ENCODE measurements at regions not wholly inside any gene's neighbourhood (a gene's known extent, or its start where the extent isn't known, plus 50 kb on each side); places are given as distances from the start of the nearest gene placed in this dataset.
"Not testable (repeated sequence)": the region's sequence is repeated elsewhere in the genome, so short reads cannot be mapped to it uniquely, and the experiment has no call there.

DNA sequence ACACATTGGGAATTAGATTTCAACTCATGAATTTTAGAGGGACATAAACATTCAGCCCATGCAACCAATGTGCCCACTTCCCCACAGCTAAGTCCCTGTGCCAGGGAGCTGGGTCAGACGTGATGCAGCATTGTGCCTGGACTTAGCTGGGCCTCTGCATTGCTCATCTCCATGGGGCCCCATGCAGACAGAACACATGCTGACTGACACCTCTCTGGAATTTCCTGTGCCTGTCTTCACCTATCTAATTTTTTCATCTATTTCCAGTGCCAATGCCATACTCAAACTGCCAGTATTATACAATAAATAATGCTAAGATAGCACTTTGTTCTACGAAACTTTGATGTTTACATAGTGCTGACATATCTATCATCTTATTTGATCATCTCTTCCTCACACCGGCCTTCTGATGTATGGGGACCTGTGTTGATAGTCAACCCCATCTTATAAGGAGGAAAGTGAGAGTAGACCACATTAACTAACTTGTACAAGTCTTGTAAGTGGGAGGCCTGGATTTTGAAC lies 92.2 kb downstream of the CDC42EP3 start:
- H3K27ac ChIP-seq = no peak overlapping the region
- no peaks in the 10 kb centered on the region for H3K4me1 ChIP-seq (replicated peaks in 1 of 2)
- H3K36me3 ChIP-seq (replicated peaks in 1 of 2) = no peaks in the 10 kb centered on the region
- no peak for DNase-seq
- WGBS, 4 donors = 79 to 90% (median 85%) methylated on average over 3 of the region's 3 CpGs
- TF ChIP-seq POLR2A (IDR thresholded peaks at IDR 0.05) = no peak
- TF ChIP-seq, protein P1, sequence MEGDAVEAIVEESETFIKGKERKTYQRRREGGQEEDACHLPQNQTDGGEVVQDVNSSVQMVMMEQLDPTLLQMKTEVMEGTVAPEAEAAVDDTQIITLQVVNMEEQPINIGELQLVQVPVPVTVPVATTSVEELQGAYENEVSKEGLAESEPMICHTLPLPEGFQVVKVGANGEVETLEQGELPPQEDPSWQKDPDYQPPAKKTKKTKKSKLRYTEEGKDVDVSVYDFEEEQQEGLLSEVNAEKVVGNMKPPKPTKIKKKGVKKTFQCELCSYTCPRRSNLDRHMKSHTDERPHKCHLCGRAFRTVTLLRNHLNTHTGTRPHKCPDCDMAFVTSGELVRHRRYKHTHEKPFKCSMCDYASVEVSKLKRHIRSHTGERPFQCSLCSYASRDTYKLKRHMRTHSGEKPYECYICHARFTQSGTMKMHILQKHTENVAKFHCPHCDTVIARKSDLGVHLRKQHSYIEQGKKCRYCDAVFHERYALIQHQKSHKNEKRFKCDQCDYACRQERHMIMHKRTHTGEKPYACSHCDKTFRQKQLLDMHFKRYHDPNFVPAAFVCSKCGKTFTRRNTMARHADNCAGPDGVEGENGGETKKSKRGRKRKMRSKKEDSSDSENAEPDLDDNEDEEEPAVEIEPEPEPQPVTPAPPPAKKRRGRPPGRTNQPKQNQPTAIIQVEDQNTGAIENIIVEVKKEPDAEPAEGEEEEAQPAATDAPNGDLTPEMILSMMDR (IDR thresholded peaks at IDR 0.05) = no peak
- H3K4me3 ChIP-seq = no peak overlapping the region
- no peaks in the 10 kb centered on the region for H3K9me3 ChIP-seq (replicated peaks in 1 of 3)
- intact Hi-C loops (cut with DNase I) = no loop called here
- H3K27me3 ChIP-seq = no peaks in the 10 kb centered on the region

DNA sequence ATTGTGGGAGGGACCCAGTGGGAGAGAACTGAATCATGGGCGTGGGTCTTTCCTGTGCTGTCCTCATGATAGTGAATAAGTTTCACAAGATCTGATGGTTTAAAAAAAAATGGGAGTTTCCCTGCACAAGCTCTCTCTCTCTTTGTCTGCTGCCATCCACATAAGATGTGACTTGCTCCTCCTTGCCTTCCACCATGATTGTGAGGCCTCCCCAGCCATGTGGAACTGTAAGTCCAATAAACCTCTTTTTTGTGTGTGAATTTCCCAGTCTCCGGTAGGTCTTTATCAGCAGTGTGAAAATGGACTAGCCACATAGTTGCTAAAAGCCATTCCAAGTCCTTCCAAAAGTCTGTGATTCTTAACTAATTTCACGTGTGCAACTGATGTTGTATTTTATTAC lies 91.5 kb downstream of the CDC42EP3 start:
- H3K36me3 ChIP-seq (replicated peaks in 1 of 2); H3K4me3 ChIP-seq; H3K27ac ChIP-seq; DNase-seq; H3K9me3 ChIP-seq (replicated peaks in 1 of 3); H3K4me1 ChIP-seq (replicated peaks in 1 of 2); H3K27me3 ChIP-seq; intact Hi-C loops (cut with DNase I): not testable (repeated sequence)
- 88 to 94% (median 92%) methylated on average over 3 of the region's 3 CpGs for WGBS, 4 donors

DNA sequence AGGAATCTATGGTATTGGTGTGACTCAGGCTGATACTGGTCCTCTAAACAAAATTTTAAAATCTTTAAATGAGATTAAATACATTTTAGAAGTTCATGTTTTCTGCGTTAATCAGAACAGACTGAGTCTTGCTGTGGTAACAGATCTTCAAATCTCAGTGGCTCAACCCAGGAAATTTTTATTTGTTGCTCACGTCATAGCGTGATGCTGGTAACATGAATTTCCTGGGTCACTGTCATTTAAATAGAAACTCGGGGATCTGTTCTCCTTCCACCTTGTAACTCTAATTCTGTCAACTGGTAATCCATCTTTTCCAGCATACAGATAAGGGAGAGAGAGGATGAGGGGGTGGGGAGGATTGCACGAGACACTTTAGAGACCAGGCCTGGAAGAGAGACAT lies 90.0 kb downstream of the CDC42EP3 start:
- DNase-seq = no peak
- Histone ChIP-seq H3K36me3 (replicated peaks in 1 of 2) (no peaks in the 10 kb centered on the region), H3K9me3 (replicated peaks in 1 of 3) (no peaks in the 10 kb centered on the region), H3K4me1 (replicated peaks in 1 of 2) (peaks cover 0 to 12% of the 10 kb centered on the region in 2 donors), H3K27ac (no peak overlapping the region), H3K4me3 (no peak overlapping the region), H3K27me3 (no peaks in the 10 kb centered on the region)
- intact Hi-C loops (cut with DNase I) = no loop called here
- no peak for TF ChIP-seq POLR2A (IDR thresholded peaks at IDR 0.05)
- TF ChIP-seq, protein P1 (IDR thresholded peaks at IDR 0.05) = no peak
- WGBS, 4 donors = 75 to 82% (median 80%) methylated on average over 5 of the region's 5 CpGs

DNA sequence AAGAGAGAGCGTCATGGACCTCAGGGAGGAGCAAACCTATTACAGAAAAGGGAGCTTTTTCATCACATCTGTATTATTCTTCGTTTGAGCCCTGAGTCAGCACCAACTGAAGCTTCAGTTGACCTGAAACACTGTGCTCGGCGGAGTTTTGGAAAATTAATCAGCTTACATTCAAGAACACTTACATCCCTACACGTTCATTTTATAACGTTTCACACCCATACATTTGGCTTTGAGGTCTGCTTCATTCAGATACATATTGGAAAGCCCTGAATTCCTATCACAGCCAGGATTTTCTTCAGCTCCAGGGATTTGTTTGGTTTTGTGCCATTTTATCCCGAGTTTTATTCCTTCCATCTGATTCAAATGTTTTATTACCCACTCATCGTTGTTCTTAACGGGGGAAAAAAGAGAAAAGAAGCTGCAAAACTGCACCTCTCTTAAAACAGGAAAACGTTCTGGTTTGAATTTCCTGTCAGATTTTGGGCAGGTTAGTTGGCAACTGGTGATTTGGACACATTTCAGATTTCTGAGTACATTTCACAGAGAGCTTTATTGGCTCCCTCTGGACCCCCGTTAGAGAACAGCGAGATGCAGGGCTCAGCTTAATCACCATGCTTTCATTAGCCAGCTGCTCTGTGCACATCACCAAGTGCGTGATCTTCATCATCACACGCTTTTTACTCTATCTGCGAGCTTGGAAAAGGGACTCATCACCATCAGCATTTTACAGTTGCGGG lies 88.8 kb downstream of the CDC42EP3 start:
- 57 to 60% (median 60%) methylated on average over 16 of the region's 16 CpGs for WGBS, 4 donors
- no peak for DNase-seq
- Histone ChIP-seq H3K27me3 (no peaks in the 10 kb centered on the region), H3K4me1 (replicated peaks in 1 of 2) (peaks cover 0 to 19% of the 10 kb centered on the region in 2 donors), H3K4me3 (peak overlapping the region in 1 of 4 donors; percentile 1), H3K27ac (no peak overlapping the region), H3K9me3 (replicated peaks in 1 of 3) (no peaks in the 10 kb centered on the region), H3K36me3 (replicated peaks in 1 of 2) (no peaks in the 10 kb centered on the region)
- TF ChIP-seq, protein P1 (IDR thresholded peaks at IDR 0.05) = no peak
- no peak for TF ChIP-seq POLR2A (IDR thresholded peaks at IDR 0.05)
- intact Hi-C loops (cut with DNase I) = no loop called here

DNA sequence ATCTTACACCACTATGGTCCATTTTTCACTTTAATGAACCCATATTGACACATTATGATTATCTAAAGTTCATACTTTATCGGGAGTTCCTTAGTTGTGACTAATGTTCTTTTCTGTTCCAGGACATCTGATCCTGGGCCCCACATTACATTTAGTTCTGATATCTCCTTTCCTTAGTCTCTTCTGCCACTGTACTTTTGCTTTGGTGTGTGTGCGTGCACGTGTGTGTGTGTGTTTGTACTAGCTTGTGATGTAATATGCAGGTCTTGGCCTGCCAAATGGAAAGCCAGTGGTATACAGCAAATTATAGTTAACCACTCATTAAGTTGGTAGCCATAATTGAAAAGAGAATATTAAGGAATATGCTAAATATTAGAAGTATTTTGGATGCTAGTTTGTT lies 88.0 kb downstream of the CDC42EP3 start:
- H3K4me1 ChIP-seq (replicated peaks in 1 of 2) = peaks cover 0 to 19% of the 10 kb centered on the region in 2 donors
- no peak overlapping the region for H3K27ac ChIP-seq
- DNase-seq = no peak
- no peak for TF ChIP-seq POLR2A (IDR thresholded peaks at IDR 0.05)
- TF ChIP-seq, protein P1 (IDR thresholded peaks at IDR 0.05) = no peak
- H3K9me3 ChIP-seq (replicated peaks in 1 of 3) = no peaks in the 10 kb centered on the region
- no peaks in the 10 kb centered on the region for H3K36me3 ChIP-seq (replicated peaks in 1 of 2)
- H3K4me3 ChIP-seq = no peak overlapping the region
- intact Hi-C loops (cut with DNase I) = no loop called here
- 75 to 87% (median 80%) methylated on average over 3 of the region's 3 CpGs for WGBS, 4 donors
- no peaks in the 10 kb centered on the region for H3K27me3 ChIP-seq
